Trophoblast cell (in vitro differentiated cells and primary cell): ENCODE measurements at regions not wholly inside any gene's neighbourhood (a gene's known extent, or its start where the extent isn't known, plus 50 kb on each side); places are given as distances from the start of the nearest gene placed in this dataset.

Experiments
- DNase-seq, 2 donors: peaks; one replicate each; pipeline ENCODE4 v3.0.0-alpha.2; 2016
- H2AFZ ChIP-seq: 2 replicates; pipeline ENCODE4 v1.6.1; 2013; ENCODE audit warnings: low read length, moderate library complexity, mild to moderate bottlenecking; ENCODE audit not compliant: insufficient read depth, poor library complexity
- H2AK5ac ChIP-seq: 2 replicates; pipeline ENCODE4 v1.6.1; 2013; ENCODE audit warnings: mild to moderate bottlenecking, low read length
- H2BK120ac ChIP-seq: 2 replicates; pipeline ENCODE4 v1.6.1; 2013; ENCODE audit warnings: low read length, mild to moderate bottlenecking, moderate library complexity; ENCODE audit not compliant: insufficient read depth, poor library complexity
- H2BK12ac ChIP-seq: 2 replicates; pipeline ENCODE4 v1.6.1; 2013; ENCODE audit warnings: mild to moderate bottlenecking, low read length, moderate library complexity
- H2BK5ac ChIP-seq: 2 replicates; pipeline ENCODE4 v1.6.1; 2013; ENCODE audit warnings: low read length, low read depth, moderate library complexity, mild to moderate bottlenecking; ENCODE audit not compliant: poor library complexity
- H3K14ac ChIP-seq: 2 replicates; pipeline ENCODE4 v1.6.1; 2013; ENCODE audit warnings: mild to moderate bottlenecking, low read length
- H3K18ac ChIP-seq: 2 replicates; pipeline ENCODE4 v1.6.1; 2013; ENCODE audit warnings: mild to moderate bottlenecking, low read length
- H3K23ac ChIP-seq: 2 replicates; pipeline ENCODE4 v1.6.1; 2013; ENCODE audit warnings: low read length
- H3K27ac ChIP-seq: 2 replicates; pipeline ENCODE4 v1.5.1; 2013; ENCODE audit warnings: low read depth, mild to moderate bottlenecking, inconsistent platforms, low read length, moderate library complexity
- H3K27me3 ChIP-seq: 2 replicates; pipeline ENCODE4 v1.6.1; 2013; ENCODE audit warnings: inconsistent platforms, mild to moderate bottlenecking, low read length, moderate library complexity; ENCODE audit not compliant: insufficient read depth
- H3K36me3 ChIP-seq, 2 experiments: 1 replicate in 1 of 2; 2 replicates in 1 of 2; pipeline ENCODE4 v1.6.1; 2013; ENCODE audit warnings: low read length in 2 of 2, mild to moderate bottlenecking in 2 of 2, moderate library complexity in 1 of 2; ENCODE audit not compliant: insufficient read depth in 2 of 2, control insufficient read depth in 1 of 2
- H3K4ac ChIP-seq: 2 replicates; pipeline ENCODE4 v1.6.1; 2013; ENCODE audit warnings: low read depth, mild to moderate bottlenecking, low read length, moderate library complexity
- H3K4me1 ChIP-seq, 2 experiments: 1 replicate in 1 of 2; 2 replicates in 1 of 2; pipeline ENCODE4 v1.6.1; 2013; ENCODE audit warnings: low read length in 2 of 2, mild to moderate bottlenecking in 2 of 2, moderate library complexity in 1 of 2; ENCODE audit not compliant: insufficient read depth in 2 of 2, control insufficient read depth in 1 of 2
- H3K4me2 ChIP-seq: 2 replicates; pipeline ENCODE4 v1.6.1; 2013; ENCODE audit warnings: inconsistent platforms, mild to moderate bottlenecking, low read length, moderate library complexity
- H3K4me3 ChIP-seq: 2 replicates; pipeline ENCODE4 v1.5.1; 2013; ENCODE audit warnings: mild to moderate bottlenecking, low read depth, low read length, inconsistent platforms
- H3K79me1 ChIP-seq: one replicate; pipeline ENCODE4 v1.6.1; 2013; ENCODE audit warnings: low read length
- H3K79me2 ChIP-seq: 2 replicates; pipeline ENCODE4 v1.6.1; 2013; ENCODE audit warnings: low read length, mild to moderate bottlenecking; ENCODE audit not compliant: control insufficient read depth, insufficient read depth, poor library complexity
- H3K9ac ChIP-seq: 2 replicates; pipeline ENCODE4 v1.6.1; 2013; ENCODE audit warnings: mild to moderate bottlenecking, low read length
- H3K9me3 ChIP-seq: 2 replicates; pipeline ENCODE4 v1.6.1; 2013; ENCODE audit warnings: low read depth, mild to moderate bottlenecking, control low read depth, inconsistent platforms, low read length; ENCODE audit not compliant: insufficient read depth
- H4K12ac ChIP-seq: 2 replicates; pipeline ENCODE4 v1.6.1; 2013; ENCODE audit warnings: low read depth, mild to moderate bottlenecking, low read length, moderate library complexity
- H4K8ac ChIP-seq: 2 replicates; pipeline ENCODE4 v1.6.1; 2013; ENCODE audit warnings: low read depth, mild to moderate bottlenecking, low read length, moderate library complexity
- H4K91ac ChIP-seq: one replicate; pipeline ENCODE4 v1.6.1; 2013; ENCODE audit warnings: low read depth, mild to moderate bottlenecking, low read length, moderate library complexity
- WGBS: extraction: QIAGEN DNeasy Blood & Tissue Kit; methylation state at CpG from one replicate; pipeline ENCODE4 v1.1.7; 2013; ENCODE audit warnings: missing lambda C conversion rate; ENCODE audit not compliant: insufficient read length, insufficient coverage; ENCODE audit errors: extremely low coverage; 5-methylcytosine and 5-hydroxymethylcytosine counted together

GRCh38 chr1:204817341-204817740, 53.3 kb upstream of the NFASC start:
- H4K12ac ChIP-seq: no peak overlapping the region
- WGBS: no CpG with 5 or more reads among the region's 5 CpGs

GRCh38 chr1:204818998-204819397, 51.7 kb upstream of the NFASC start:
- WGBS: no CpG with 5 or more reads among the region's 3 CpGs
- H3K4me3 ChIP-seq: no peak overlapping the region
- no peak overlapping the region for H4K12ac ChIP-seq
- no peak for DNase-seq
- H3K27me3 ChIP-seq: no peaks in the 10 kb centered on the region
- H3K4me2 ChIP-seq: no peak overlapping the region
- no peak overlapping the region for H3K14ac ChIP-seq
- no peaks in the 10 kb centered on the region for H3K36me3 ChIP-seq
- H3K9ac ChIP-seq: no peak overlapping the region
- no peak overlapping the region for H2BK12ac ChIP-seq
- no peaks in the 10 kb centered on the region for H3K79me2 ChIP-seq
- no peak overlapping the region for H3K18ac ChIP-seq
- no peak overlapping the region for H3K27ac ChIP-seq
- no peak overlapping the region for H2AK5ac ChIP-seq
- no peaks in the 10 kb centered on the region for H3K9me3 ChIP-seq
- no peaks in the 10 kb centered on the region for H3K79me1 ChIP-seq
- H2BK5ac ChIP-seq: no peak overlapping the region
- no peak overlapping the region for H4K91ac ChIP-seq
- H3K23ac ChIP-seq: no peak overlapping the region
- H3K4me1 ChIP-seq: no peaks in the 10 kb centered on the region
- H3K4ac ChIP-seq: no peak overlapping the region
- no peak overlapping the region for H4K8ac ChIP-seq
- H2BK120ac ChIP-seq: no peak overlapping the region
- no peak overlapping the region for H2AFZ ChIP-seq

More at GRCh38 chr1:204817341-204817740, 53.3 kb upstream of the NFASC start:
- Histone ChIP-seq H3K79me1 (no peaks in the 10 kb centered on the region), H3K18ac (no peak overlapping the region), H4K8ac (no peak overlapping the region), H3K79me2 (no peaks in the 10 kb centered on the region), H2AK5ac (no peak overlapping the region), H3K14ac (no peak overlapping the region), H2BK120ac (no peak overlapping the region), H3K23ac (no peak overlapping the region), H3K4me2 (no peak overlapping the region), H3K27ac (no peak overlapping the region), H3K4me1 (no peaks in the 10 kb centered on the region), H2AFZ (no peak overlapping the region), H4K91ac (no peak overlapping the region), H2BK12ac (no peak overlapping the region), H3K9me3 (no peaks in the 10 kb centered on the region), H3K4ac (no peak overlapping the region), H2BK5ac (no peak overlapping the region), H3K36me3 (no peaks in the 10 kb centered on the region), H3K4me3 (no peak overlapping the region), H3K27me3 (no peaks in the 10 kb centered on the region), H3K9ac (no peak overlapping the region)
- DNase-seq: no peak

GRCh38 chr1:204819495-204819894, 51.2 kb upstream of the NFASC start:
- Histone ChIP-seq H3K4me3 (no peak overlapping the region), H3K23ac (no peak overlapping the region), H3K9me3 (no peaks in the 10 kb centered on the region), H2AFZ (no peak overlapping the region), H2BK120ac (no peak overlapping the region), H3K18ac (no peak overlapping the region), H4K12ac (no peak overlapping the region), H4K91ac (no peak overlapping the region), H3K79me2 (no peaks in the 10 kb centered on the region), H4K8ac (no peak overlapping the region), H3K14ac (no peak overlapping the region), H3K27ac (no peak overlapping the region), H3K4me2 (no peak overlapping the region), H3K36me3 (no peaks in the 10 kb centered on the region), H2BK5ac (no peak overlapping the region), H2AK5ac (no peak overlapping the region), H2BK12ac (no peak overlapping the region), H3K27me3 (no peaks in the 10 kb centered on the region), H3K4ac (no peak overlapping the region), H3K4me1 (no peaks in the 10 kb centered on the region), H3K79me1 (no peaks in the 10 kb centered on the region), H3K9ac (no peak overlapping the region)
- no CpG with 5 or more reads among the region's 2 CpGs for WGBS
- peak; percentile 28 to 56 for DNase-seq
